ENCODE measurements at regions not wholly inside any gene's neighbourhood (a gene's known extent, or its start where the extent isn't known, plus 50 kb on each side); places are given as distances from the start of the nearest gene placed in this dataset.
"Not testable (repeated sequence)": the region's sequence is repeated elsewhere in the genome, so short reads cannot be mapped to it uniquely, and the experiment has no call there.

GRCh38 chr15:95742836-95743235, 587.7 kb upstream of the NR2F2 start:
- DNase-seq (ENCODE audit: low read depth) = no peak

DNA sequence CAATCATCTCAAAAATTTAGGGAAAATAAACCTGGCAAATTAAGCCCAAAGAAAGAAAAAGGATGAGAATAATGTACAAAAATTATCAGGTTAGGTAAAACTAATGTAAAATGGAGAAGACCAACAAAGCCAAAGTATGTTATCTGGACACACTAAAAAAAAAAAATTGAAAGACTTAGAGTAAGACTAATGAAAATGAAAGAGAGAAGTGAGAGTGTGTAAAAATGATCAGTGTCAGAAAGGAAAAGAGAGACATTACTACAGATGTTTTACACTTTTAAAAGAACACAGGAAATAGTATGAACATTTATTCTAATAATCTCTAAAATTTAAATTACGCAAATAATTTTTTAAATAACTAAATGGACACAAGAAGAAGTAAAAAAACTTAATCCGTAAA, 573.3 kb upstream of the NR2F2 start:
- DNase-seq (ENCODE audit: low read depth) = no peak

GRCh38 chr15:95758451-95758850, 572.0 kb upstream of the NR2F2 start:
- DNase-seq (ENCODE audit: low read depth) = no peak

DNA sequence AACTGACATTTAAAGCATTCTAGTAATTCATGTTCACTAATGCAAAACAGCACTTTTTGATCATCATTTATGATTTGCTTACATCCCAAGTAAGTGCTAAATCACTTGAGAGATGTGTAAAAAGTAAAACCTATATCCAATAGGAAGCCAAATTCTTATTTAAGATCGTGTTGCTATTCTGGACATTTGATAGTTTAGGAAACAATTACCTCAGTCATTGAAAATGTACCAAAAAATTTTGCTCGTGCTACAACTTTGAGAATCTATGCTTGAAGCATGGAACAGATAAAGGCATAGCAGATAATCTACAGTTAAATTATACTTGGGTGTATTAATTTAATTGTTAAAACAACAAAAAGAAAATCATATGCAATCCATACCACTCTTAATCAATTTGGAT, 571.6 kb upstream of the NR2F2 start:
- no peak for DNase-seq (ENCODE audit: low read depth)

- no peak for DNase-seq (ENCODE audit: low read depth)
Observed at GRCh38 chr15:95760508-95760907, 570.0 kb upstream of the NR2F2 start.

DNA sequence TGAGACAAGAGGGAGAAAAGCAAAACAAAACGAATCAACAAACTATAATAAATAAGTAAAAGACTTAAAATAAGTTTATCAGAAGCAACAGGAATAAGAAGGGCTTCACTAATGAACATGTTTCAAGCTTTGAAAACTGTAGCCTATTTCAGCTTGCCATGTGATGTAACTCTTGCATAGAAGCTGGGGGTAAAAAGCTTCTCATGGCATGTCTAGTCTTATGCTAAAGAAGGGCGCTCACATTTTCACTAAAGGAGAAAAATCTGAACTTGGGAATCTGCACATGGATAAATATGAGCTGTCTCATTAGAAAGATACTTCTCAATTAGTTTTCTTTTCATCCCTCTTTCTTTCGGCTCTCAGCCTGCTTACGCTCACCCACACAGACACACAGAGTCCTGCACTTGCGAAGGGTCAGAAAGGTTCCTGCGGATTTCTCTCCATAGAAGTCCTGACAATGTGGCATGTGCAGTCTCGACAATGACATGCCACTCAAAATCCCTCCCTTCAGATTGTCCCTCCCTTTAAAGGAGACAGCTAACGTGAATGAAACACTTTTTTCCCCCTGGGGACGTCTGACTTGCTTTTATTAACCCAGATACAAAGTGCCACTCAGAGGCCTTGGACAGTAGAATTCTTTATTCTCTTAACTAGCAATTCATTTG, 568.9 kb upstream of the NR2F2 start:
- no peak for DNase-seq (ENCODE audit: low read depth)

DNA sequence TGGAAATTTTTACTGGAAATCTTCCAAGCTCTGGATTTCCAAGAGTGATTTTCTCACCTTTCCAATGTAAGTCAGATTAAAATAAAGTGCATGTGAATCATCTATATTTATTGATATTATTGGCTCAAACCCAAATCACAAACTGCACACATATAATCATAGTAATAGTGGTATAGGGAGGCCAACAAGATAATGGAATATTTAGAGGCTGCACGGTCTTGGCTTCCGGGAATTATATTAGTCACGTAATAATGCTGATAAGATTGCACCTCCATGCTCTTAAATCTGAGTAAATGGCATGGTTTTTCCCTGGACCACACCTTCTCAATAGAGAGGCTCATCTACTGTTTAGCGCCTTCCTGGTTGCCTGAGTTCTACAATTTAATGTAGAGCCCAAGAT, 567.1 kb upstream of the NR2F2 start:
- DNase-seq (ENCODE audit: low read depth) = no peak

DNA sequence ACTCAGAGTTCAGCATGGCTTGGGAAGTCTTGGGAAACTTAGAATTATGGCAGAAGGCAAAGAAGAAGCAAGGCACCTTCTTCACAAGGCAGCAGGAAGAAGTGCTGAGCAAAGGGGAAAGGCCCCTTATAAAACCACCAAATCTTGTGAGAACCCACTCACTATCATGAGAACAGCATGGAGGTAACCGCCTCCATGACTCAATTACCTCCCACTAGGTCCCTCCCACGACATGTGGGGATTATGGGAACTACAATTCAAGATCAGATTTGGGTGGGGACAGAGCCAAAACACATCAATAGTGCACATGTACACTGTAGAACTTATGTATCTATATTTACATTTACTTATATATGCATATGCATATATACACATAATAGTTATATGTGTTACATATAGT, 565.3 kb upstream of the NR2F2 start:
- DNase-seq (ENCODE audit: low read depth) = no peak

DNA sequence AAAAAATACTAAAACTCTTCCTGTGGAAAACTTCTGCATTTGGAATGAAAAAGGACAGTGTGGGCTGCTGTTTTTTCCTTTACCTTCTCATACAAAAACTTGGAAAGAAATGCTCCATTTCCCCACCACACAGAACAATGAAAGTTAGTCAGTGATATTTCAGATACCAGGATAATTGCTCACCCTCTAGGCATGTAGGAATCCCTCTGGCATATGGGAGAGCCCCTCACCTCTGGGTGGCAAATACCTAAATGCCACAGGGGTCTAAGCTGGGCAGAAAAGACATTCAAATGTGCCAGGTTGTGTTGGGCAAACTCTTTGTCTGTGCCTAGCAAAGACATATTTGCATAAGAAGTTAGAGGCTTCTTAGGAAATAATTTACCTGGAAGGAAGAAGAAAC, 560.3 kb upstream of the NR2F2 start:
- no peak for DNase-seq (ENCODE audit: low read depth)

DNA sequence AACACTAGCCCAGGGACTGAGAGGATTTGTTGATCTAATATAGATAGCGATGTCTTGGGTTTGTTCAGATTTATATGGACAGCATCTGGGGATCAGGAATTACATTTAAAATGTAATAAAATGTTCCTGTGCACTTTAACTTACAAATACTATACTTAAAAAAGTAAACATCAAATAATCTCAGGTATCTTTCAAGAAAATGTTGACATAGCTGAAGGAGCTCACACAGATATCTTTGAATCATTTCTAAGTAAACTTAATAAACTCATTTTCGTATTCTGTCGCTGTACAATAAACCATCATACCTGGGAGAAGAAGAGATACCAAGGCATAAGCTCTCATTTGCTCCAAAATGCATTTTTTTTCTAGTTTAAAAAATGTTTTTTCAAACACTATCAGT, 557.5 kb upstream of the NR2F2 start:
- DNase-seq (ENCODE audit: low read depth) = no peak

- no peak for DNase-seq (ENCODE audit: low read depth)
Observed at GRCh38 chr15:95784508-95784907, 546.0 kb upstream of the NR2F2 start.

DNA sequence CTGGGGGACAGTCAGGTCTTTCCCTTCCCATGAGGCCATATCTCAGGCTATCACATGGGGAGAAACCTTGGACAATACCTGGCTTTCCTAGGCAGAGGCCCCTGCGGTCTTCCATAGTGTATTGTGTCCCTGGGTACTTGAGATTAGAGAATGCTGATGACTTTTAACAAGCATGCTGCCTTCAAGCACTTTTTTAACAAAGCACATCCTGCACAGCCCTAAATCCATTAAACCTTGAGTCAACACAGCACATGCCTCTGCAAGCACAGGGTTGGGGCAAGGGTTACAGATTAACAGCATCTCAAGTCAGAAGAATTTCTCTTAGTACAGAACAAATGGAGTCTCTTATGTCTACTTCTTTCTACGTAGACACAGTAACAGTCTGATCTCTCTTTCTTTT, 545.2 kb upstream of the NR2F2 start:
- not testable (repeated sequence) for DNase-seq (ENCODE audit: low read depth)

GRCh38 chr15:95793231-95793630, 537.3 kb upstream of the NR2F2 start:
- no peak for DNase-seq (ENCODE audit: low read depth)

DNA sequence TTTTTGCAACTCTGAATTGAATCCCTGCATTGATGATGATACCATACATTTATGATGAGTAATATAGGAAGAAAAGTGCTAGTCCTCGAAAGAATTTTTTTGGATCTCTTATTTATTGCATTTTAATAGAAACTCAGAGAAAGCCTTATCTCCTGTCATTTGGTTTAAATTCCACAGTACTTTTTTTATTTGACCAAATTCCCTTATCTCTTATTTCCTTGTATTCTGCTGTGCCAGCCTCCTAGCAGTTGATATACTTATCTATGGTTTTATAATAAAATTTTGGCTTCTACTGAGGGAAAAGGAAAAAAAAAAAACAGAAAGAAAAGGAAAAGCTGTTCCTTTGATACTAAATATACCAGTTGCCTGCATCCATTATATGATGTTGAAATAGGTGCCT, 535.1 kb upstream of the NR2F2 start:
- no peak for DNase-seq (ENCODE audit: low read depth)

DNA sequence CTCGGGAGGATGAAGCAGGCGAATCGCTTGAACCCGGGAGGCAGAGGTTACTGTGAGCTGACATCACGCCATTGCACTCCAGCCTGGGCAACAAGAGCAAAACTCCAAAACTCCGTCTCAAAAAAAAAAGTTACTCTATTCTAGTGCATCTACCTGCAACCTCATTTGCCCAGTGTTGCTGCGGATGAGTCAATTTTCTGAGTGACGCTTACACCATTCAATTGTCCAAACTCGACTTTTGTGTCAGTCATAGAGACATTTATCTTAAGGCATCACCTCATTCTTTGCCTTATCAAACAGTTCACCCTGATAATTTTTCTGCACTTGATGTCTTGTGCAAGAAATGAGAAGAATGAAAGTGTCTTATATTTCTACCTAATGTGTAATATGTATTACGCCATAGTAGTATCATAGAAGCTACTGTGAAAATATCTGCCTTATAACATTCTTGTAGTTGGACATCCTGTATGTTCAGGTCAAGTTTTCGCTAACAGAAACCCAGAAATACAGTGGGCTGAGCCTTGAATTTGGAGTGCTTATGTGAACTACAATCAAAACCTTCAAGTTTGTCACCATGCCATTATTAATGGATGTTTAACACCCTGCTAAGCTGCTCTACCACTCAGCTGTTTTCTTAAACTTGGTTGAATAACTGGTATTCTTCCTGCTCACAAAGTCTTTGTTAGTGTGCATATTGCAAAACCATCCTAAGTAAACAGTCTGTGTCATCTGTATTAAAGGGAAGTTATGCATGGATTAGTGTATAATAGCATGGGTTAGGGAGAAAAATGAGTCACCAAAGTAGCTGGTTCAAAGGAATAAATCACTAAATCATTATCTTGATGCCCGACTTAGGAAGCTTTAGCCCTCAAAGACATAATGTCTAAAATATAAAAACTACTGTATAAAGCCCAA, 531.0 kb upstream of the NR2F2 start:
- DNase-seq (ENCODE audit: low read depth) = no peak

DNA sequence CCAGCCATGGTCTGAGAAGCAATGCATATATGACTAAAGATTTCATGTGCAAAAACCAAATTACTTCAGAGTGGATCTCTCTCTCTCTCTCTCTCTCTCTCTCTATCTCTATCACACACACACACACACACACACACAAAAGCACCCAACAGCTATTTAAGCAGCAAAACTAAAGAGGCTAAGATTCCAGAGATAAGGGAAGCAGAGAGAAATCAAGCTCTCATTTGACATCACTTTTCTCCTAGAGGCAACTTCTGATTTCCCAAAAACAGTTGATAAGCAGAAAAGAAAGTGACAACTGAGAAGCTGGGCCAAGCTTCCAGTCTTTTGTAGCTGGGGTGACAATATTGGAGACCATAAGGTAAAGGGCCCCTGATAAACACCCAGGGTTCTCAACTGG, 526.0 kb upstream of the NR2F2 start:
- DNase-seq (ENCODE audit: low read depth) = no peak

DNA sequence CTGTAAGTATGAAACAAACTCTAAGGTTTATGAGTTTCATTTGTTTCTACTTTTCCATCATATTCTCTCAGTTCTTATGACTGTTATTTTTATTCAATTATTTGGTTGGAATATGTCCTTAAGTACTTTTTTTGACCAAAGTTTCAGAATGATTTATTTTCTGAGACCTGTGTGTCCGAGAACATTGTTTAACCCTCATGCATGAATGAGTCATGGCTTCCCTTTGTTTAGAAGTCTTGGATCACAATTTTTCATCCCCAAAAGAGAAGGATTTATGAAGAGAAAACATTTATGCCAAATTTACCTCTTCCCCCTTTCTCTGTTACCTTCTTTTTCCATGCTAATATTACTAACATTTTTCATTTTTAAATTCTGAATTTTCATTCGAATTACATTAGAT, 518.0 kb upstream of the NR2F2 start:
- no peak for DNase-seq (ENCODE audit: low read depth)

DNA sequence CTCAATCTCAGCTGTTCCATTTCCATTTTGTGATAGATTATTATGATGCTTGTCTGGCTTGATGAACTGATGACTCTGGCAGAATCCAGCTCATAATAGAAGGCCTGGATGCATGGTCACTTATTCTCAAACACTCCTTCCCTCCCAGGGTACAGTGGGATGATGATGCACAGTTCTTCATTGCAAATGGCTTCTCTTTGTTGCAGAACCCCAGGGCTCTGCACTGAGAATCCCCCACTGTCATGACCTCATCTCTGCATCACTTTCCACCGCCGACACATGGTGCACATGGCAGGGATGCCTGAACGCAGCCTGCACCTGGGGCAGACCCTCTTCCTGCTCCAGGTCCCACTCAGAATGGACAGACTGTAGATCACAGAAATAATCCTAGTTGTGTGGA, 515.6 kb upstream of the NR2F2 start:
- DNase-seq (ENCODE audit: low read depth) = no peak

DNA sequence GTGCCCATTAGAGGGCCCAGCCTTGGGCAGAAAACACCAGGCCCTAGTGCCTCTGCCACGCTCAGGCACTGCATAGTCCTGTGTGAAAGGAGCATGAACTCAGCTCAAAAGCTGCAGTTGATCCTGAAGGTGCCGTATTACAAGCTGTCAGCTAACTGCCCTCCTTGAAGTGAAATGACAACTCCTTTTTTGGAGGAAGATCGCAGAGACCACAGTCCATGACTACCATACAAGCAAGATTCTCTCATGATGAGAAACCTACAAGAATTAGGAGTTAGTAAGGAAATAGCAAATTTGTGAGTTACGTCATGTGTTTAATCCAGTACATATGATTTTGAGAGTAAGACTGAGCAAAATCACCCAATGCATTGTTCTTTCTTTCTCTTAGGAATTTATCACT, 513.9 kb upstream of the NR2F2 start:
- DNase-seq (ENCODE audit: low read depth) = no peak

- DNase-seq (ENCODE audit: low read depth) = no peak
Observed at GRCh38 chr15:95822961-95823360, 507.5 kb upstream of the NR2F2 start.

GRCh38 chr15:95825208-95825607, 505.3 kb upstream of the NR2F2 start:
- no peak for DNase-seq (ENCODE audit: low read depth)

DNA sequence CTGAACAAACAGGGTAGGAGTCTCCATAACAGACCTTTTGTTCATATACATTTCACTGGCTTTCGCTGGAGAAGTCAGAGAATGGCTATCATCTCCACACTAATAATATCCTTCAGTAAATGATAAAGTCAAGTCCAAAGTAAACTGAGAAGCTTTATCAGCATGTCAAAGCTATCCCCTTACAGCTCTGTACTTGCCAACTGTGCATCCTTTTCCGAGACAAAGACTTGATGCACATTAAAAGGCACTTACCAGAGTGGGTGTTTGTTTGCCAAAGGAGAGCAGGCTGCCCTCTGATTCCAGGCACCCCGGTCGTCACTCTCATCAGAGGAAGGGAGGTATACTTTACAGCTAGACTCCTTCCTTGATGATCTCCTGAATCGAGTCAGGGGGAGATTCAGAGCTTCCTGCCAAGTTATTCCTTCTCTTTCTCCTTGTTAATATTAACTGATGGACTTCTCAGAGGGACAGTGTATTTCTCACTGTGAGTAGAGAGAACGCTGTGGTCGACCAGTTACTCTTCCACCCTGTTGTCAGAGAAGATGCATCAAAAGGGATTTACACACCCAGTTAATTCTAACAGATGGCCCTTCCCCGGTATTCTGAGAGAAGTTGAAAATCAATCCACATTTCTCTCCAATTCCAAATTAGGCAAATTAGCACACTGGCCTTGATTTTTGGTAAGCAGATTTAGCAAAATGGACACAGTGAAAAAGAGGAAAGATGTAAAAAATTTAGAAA, 504.7 kb upstream of the NR2F2 start:
- DNase-seq (ENCODE audit: low read depth) = no peak
